Trophoblast cell (in vitro differentiated cells and primary cell): ENCODE measurements at regions not wholly inside any gene's neighbourhood (a gene's known extent, or its start where the extent isn't known, plus 50 kb on each side); places are given as distances from the start of the nearest gene placed in this dataset.

Experiments
- DNase-seq, 2 donors: peaks; one replicate each; pipeline ENCODE4 v3.0.0-alpha.2; 2016
- H2AFZ ChIP-seq: 2 replicates; pipeline ENCODE4 v1.6.1; 2013; ENCODE audit warnings: low read length, moderate library complexity, mild to moderate bottlenecking; ENCODE audit not compliant: insufficient read depth, poor library complexity
- H2AK5ac ChIP-seq: 2 replicates; pipeline ENCODE4 v1.6.1; 2013; ENCODE audit warnings: mild to moderate bottlenecking, low read length
- H2BK120ac ChIP-seq: 2 replicates; pipeline ENCODE4 v1.6.1; 2013; ENCODE audit warnings: low read length, mild to moderate bottlenecking, moderate library complexity; ENCODE audit not compliant: insufficient read depth, poor library complexity
- H2BK12ac ChIP-seq: 2 replicates; pipeline ENCODE4 v1.6.1; 2013; ENCODE audit warnings: mild to moderate bottlenecking, low read length, moderate library complexity
- H2BK5ac ChIP-seq: 2 replicates; pipeline ENCODE4 v1.6.1; 2013; ENCODE audit warnings: low read length, low read depth, moderate library complexity, mild to moderate bottlenecking; ENCODE audit not compliant: poor library complexity
- H3K14ac ChIP-seq: 2 replicates; pipeline ENCODE4 v1.6.1; 2013; ENCODE audit warnings: mild to moderate bottlenecking, low read length
- H3K18ac ChIP-seq: 2 replicates; pipeline ENCODE4 v1.6.1; 2013; ENCODE audit warnings: mild to moderate bottlenecking, low read length
- H3K23ac ChIP-seq: 2 replicates; pipeline ENCODE4 v1.6.1; 2013; ENCODE audit warnings: low read length
- H3K27ac ChIP-seq: 2 replicates; pipeline ENCODE4 v1.5.1; 2013; ENCODE audit warnings: low read depth, mild to moderate bottlenecking, inconsistent platforms, low read length, moderate library complexity
- H3K27me3 ChIP-seq: 2 replicates; pipeline ENCODE4 v1.6.1; 2013; ENCODE audit warnings: inconsistent platforms, mild to moderate bottlenecking, low read length, moderate library complexity; ENCODE audit not compliant: insufficient read depth
- H3K36me3 ChIP-seq, 2 experiments: 1 replicate in 1 of 2; 2 replicates in 1 of 2; pipeline ENCODE4 v1.6.1; 2013; ENCODE audit warnings: low read length in 2 of 2, mild to moderate bottlenecking in 2 of 2, moderate library complexity in 1 of 2; ENCODE audit not compliant: insufficient read depth in 2 of 2, control insufficient read depth in 1 of 2
- H3K4ac ChIP-seq: 2 replicates; pipeline ENCODE4 v1.6.1; 2013; ENCODE audit warnings: low read depth, mild to moderate bottlenecking, low read length, moderate library complexity
- H3K4me1 ChIP-seq, 2 experiments: 1 replicate in 1 of 2; 2 replicates in 1 of 2; pipeline ENCODE4 v1.6.1; 2013; ENCODE audit warnings: low read length in 2 of 2, mild to moderate bottlenecking in 2 of 2, moderate library complexity in 1 of 2; ENCODE audit not compliant: insufficient read depth in 2 of 2, control insufficient read depth in 1 of 2
- H3K4me2 ChIP-seq: 2 replicates; pipeline ENCODE4 v1.6.1; 2013; ENCODE audit warnings: inconsistent platforms, mild to moderate bottlenecking, low read length, moderate library complexity
- H3K4me3 ChIP-seq: 2 replicates; pipeline ENCODE4 v1.5.1; 2013; ENCODE audit warnings: mild to moderate bottlenecking, low read depth, low read length, inconsistent platforms
- H3K79me1 ChIP-seq: one replicate; pipeline ENCODE4 v1.6.1; 2013; ENCODE audit warnings: low read length
- H3K79me2 ChIP-seq: 2 replicates; pipeline ENCODE4 v1.6.1; 2013; ENCODE audit warnings: low read length, mild to moderate bottlenecking; ENCODE audit not compliant: control insufficient read depth, insufficient read depth, poor library complexity
- H3K9ac ChIP-seq: 2 replicates; pipeline ENCODE4 v1.6.1; 2013; ENCODE audit warnings: mild to moderate bottlenecking, low read length
- H3K9me3 ChIP-seq: 2 replicates; pipeline ENCODE4 v1.6.1; 2013; ENCODE audit warnings: low read depth, mild to moderate bottlenecking, control low read depth, inconsistent platforms, low read length; ENCODE audit not compliant: insufficient read depth
- H4K12ac ChIP-seq: 2 replicates; pipeline ENCODE4 v1.6.1; 2013; ENCODE audit warnings: low read depth, mild to moderate bottlenecking, low read length, moderate library complexity
- H4K8ac ChIP-seq: 2 replicates; pipeline ENCODE4 v1.6.1; 2013; ENCODE audit warnings: low read depth, mild to moderate bottlenecking, low read length, moderate library complexity
- H4K91ac ChIP-seq: one replicate; pipeline ENCODE4 v1.6.1; 2013; ENCODE audit warnings: low read depth, mild to moderate bottlenecking, low read length, moderate library complexity
- WGBS: extraction: QIAGEN DNeasy Blood & Tissue Kit; methylation state at CpG from one replicate; pipeline ENCODE4 v1.1.7; 2013; ENCODE audit warnings: missing lambda C conversion rate; ENCODE audit not compliant: insufficient read length, insufficient coverage; ENCODE audit errors: extremely low coverage; 5-methylcytosine and 5-hydroxymethylcytosine counted together

DNA sequence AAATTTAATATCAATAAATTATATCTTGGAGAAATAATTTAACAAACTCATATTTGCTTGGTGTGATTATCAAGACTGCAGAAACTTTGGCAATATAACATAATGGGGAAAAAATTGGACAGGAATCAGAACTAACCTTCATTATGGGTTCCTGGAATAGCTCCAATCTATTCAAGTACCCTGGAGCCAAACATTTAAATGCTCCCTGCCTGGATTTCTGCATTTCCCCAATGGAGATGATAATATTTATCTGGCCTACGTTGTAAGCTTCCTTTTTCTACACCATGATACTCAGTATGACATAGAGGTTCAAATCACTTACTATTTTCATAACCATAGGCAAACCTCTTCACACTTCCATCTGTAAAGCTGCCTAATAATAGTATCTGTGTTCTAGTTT, 326.8 kb downstream of the TRIML1 start:
- Histone ChIP-seq H3K4ac (no peak overlapping the region), H4K12ac (no peak overlapping the region), H3K4me1 (no peaks in the 10 kb centered on the region), H3K9ac (no peak overlapping the region), H4K91ac (no peak overlapping the region), H2BK5ac (no peak overlapping the region), H2BK120ac (no peak overlapping the region), H4K8ac (no peak overlapping the region), H3K79me1 (no peaks in the 10 kb centered on the region), H3K4me3 (no peak overlapping the region), H3K9me3 (peaks cover 2% of the 10 kb centered on the region), H2AK5ac (no peak overlapping the region), H3K27ac (no peak overlapping the region), H3K23ac (no peak overlapping the region), H2BK12ac (no peak overlapping the region), H3K27me3 (no peaks in the 10 kb centered on the region), H3K79me2 (no peaks in the 10 kb centered on the region), H3K4me2 (no peak overlapping the region), H3K18ac (no peak overlapping the region), H2AFZ (no peak overlapping the region), H3K14ac (no peak overlapping the region), H3K36me3 (no peaks in the 10 kb centered on the region)
- no CpG with 5 or more reads among the region's 1 CpG for WGBS
- no peak for DNase-seq

DNA sequence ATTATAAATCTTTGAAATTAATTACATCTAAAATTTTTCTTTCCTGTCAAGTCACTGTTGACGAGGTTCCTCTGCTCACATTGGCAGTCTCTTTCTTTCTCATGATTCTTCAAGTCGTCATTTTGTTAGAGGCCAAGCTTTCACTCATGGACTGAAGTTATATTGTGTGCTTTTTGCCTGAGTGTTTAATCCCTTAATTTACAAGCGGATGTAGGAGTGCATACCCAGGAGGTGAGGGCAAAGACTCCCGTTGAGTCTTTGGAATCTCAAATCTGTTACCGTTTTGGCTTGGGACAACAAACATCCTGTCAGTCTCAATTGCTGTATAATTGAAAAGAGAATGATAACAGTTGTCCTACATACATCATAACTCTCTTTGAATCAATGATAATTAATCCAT, 345.0 kb downstream of the TRIML1 start:
- Histone ChIP-seq H4K12ac (no peak overlapping the region), H4K8ac (no peak overlapping the region), H3K27me3 (no peaks in the 10 kb centered on the region), H3K14ac (no peak overlapping the region), H2BK12ac (no peak overlapping the region), H2BK5ac (no peak overlapping the region), H3K23ac (no peak overlapping the region), H3K79me2 (no peaks in the 10 kb centered on the region), H3K4me2 (no peak overlapping the region), H3K4ac (no peak overlapping the region), H2BK120ac (no peak overlapping the region), H3K4me1 (no peaks in the 10 kb centered on the region), H3K18ac (no peak overlapping the region), H2AK5ac (no peak overlapping the region), H3K36me3 (no peaks in the 10 kb centered on the region), H4K91ac (no peak overlapping the region), H3K9me3 (no peaks in the 10 kb centered on the region), H2AFZ (no peak overlapping the region), H3K27ac (no peak overlapping the region), H3K4me3 (no peak overlapping the region), H3K9ac (no peak overlapping the region), H3K79me1 (no peaks in the 10 kb centered on the region)
- WGBS = no CpG with 5 or more reads among the region's 5 CpGs
- DNase-seq = no peak

DNA sequence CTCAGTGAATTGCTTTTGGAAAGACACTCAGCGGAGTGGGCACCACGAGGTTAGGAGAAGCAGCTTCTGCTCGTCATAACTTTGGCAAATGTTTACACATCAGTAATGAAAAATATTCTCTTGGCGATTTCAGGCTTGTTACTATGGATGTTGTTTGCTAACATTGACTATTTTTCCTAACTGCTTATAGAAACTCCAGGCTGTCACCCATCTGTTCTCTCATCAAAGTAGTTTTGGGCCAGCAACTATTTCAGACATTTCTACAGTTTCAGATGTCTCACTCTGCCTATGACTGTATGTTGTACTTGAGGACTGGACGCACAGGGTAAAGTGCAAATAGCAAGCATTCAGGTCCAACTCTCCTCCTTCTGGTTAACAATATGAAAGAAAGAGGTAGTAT, 346.7 kb downstream of the TRIML1 start:
- no peak overlapping the region for H4K12ac ChIP-seq
- H3K18ac ChIP-seq = no peak overlapping the region
- no peak overlapping the region for H3K4ac ChIP-seq
- H3K36me3 ChIP-seq = no peaks in the 10 kb centered on the region
- no peak overlapping the region for H2BK120ac ChIP-seq
- no peak overlapping the region for H3K14ac ChIP-seq
- H3K27me3 ChIP-seq = no peaks in the 10 kb centered on the region
- no peak overlapping the region for H4K91ac ChIP-seq
- no peak overlapping the region for H2BK5ac ChIP-seq
- H3K4me2 ChIP-seq = no peak overlapping the region
- H3K4me1 ChIP-seq = no peaks in the 10 kb centered on the region
- no peak overlapping the region for H2AFZ ChIP-seq
- no peak overlapping the region for H3K9ac ChIP-seq
- no peak overlapping the region for H2AK5ac ChIP-seq
- WGBS = no CpG with 5 or more reads among the region's 5 CpGs
- no peak overlapping the region for H3K27ac ChIP-seq
- no peak for DNase-seq
- H3K9me3 ChIP-seq = no peaks in the 10 kb centered on the region
- H3K4me3 ChIP-seq = no peak overlapping the region
- H2BK12ac ChIP-seq = no peak overlapping the region
- H3K79me2 ChIP-seq = no peaks in the 10 kb centered on the region
- no peak overlapping the region for H3K23ac ChIP-seq
- H3K79me1 ChIP-seq = no peaks in the 10 kb centered on the region
- H4K8ac ChIP-seq = no peak overlapping the region

- no peak overlapping the region for H3K9ac ChIP-seq
- no CpG with 5 or more reads among the region's 6 CpGs for WGBS
Measured at GRCh38 chr4:188492886-188493285, 353.6 kb downstream of the TRIML1 start.

More at GRCh38 chr4:188492886-188493285, 353.6 kb downstream of the TRIML1 start:
- H3K9me3 ChIP-seq = no peaks in the 10 kb centered on the region
- no peak overlapping the region for H3K4me2 ChIP-seq
- H3K14ac ChIP-seq = no peak overlapping the region
- H3K4me3 ChIP-seq = no peak overlapping the region
- H4K12ac ChIP-seq = no peak overlapping the region
- H4K8ac ChIP-seq = no peak overlapping the region
- no peak overlapping the region for H3K4ac ChIP-seq
- no peak overlapping the region for H3K18ac ChIP-seq
- no peaks in the 10 kb centered on the region for H3K36me3 ChIP-seq
- no peak overlapping the region for H4K91ac ChIP-seq
- no peaks in the 10 kb centered on the region for H3K27me3 ChIP-seq
- no peak overlapping the region for H3K27ac ChIP-seq
- H3K4me1 ChIP-seq = no peaks in the 10 kb centered on the region
- H3K23ac ChIP-seq = no peak overlapping the region
- H2AFZ ChIP-seq = no peak overlapping the region
- H2BK12ac ChIP-seq = no peak overlapping the region
- no peak overlapping the region for H2BK120ac ChIP-seq
- H2BK5ac ChIP-seq = no peak overlapping the region
- H3K79me1 ChIP-seq = no peaks in the 10 kb centered on the region
- DNase-seq = no peak
- no peak overlapping the region for H2AK5ac ChIP-seq
- H3K79me2 ChIP-seq = no peaks in the 10 kb centered on the region
